GM18507 (cell line): ENCODE measurements at regions not wholly inside any gene's neighbourhood (a gene's known extent, or its start where the extent isn't known, plus 50 kb on each side); places are given as distances from the start of the nearest gene placed in this dataset.

ENCODE experiments used
- DNase-seq: peaks from one replicate; pipeline ENCODE4 v3.0.0; 2011; ENCODE audit warnings: low read depth; ENCODE audit not compliant: insufficient read length; ENCODE audit errors: extremely low spot score
- FAIRE-seq: peaks from 2 replicates; lab custom pipeline; 2011; peaks lifted over from hg19 to GRCh38; lab: Jason Lieb, UNC

DNA sequence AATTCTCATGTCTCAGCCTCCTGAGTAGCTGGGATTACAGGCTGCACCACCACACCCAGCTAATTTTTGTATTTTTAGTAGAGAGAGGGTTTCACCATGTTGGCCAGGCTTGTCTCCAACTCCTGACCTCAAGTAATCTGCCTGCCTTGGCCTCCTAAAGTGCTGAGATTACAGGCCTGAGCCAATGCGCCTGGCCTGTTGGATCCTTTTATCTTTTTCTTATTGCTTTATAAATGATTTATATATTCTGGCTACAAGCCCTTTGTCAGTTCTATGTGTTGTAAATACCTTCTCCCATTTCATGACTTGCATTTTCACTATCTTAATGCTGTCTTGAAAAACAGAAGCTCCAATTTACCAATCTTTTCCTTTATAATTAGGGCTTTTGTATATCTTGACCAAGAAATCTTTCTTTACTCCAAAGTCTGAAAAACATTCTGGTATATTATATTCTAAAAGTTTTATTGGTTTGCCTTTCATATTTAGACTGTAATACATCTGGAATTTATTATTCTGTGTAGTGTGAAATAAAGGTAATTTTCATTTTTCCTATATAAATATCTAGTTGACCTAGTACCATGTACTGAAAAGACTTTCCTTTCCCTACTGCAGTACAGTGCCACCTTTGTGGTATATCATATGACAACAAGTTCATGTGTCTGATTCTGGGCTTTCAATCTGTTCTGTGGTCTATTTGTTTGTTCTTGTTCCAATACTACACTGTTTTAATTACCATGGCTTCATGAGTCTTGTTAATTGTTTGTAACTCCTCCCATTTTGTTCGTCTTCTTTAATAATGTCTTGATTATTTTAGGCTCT, 52.9 kb upstream of the RNU6-1 start:
- FAIRE-seq = no peak
- DNase-seq = no peak

DNA sequence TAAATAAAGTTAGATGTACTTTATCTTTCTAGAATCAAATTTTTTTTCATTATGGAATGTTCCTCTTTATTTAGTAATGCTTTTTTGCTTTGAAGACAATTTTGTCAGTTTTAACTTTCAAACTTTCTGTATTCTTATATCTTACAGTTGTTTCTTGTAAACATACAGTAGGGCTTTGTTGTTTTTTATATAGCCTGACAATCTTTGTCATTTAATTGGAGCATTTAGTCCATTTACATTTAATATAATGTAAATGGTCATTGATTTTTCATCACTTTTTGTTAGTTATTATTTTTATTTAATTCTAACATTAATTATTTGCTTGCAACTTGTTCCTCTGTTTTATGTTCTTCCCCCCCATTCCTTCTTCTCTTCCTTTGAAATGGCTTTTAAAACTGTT, 55.4 kb upstream of the RNU6-1 start:
- no peak for DNase-seq
- no peak for FAIRE-seq

DNA sequence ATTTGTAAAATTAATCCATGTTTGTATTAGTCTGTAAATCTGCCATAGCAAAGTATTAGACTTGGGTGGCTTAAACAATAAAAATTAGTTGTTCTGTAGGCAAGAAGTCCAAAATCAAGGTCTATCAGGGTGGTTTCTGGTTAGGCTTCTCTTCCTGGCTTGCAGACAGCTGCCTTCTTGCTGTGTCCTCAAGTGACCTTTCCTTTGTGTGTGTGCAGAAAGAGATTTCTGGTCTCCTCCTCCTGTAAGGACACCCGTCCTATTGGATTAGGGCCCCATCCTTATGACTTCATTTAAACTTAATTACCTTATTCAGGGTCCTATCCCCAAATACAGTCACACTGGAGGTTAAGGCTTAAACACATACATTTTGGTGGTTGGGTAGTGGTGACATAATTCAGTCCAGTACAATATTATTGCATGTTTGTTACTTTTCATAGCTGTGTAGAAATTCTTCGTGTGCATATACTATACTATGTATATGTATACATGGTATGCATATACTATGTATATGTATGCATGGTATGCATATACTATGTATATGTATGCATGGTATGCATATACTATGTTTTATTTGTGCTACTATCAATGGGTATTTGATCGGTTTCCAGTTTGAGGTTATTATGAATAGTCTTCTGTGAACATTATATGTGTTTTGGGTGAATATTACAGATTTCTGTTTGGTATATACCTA, 57.9 kb upstream of the RNU6-1 start:
- DNase-seq = no peak
- no peak for FAIRE-seq

DNA sequence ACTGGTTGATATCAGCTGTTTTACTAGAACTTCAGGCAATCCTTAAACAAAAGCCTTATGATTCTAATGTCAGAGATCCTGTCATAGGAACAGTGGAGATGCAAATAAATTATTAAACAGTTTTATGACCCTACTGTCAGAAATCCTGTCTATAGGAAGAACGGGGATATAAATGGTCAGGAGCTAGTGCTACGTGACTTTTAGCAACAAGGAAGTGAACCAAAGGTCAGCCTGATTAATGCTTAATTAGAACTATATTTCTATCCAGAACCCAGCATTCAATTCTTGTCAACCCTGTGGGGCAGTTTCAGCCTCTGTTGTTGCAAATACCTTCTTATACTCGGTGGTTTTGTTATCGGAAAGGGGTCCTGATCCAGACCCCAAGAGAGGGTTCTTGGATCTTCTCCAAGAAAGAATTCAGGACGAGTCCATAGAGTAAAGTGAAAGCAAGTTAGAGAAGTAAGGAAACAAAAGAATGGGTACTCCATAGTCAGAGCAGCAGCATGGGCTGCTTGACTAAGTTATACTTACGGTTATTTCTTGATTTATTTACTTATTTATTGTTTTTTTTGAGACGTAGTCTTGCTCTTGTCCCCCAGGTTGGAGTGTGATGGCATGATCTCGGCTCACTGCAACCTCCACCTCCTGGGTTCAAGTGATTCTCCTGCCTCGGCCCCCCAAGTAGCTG, 59.9 kb upstream of the RNU6-1 start:
- FAIRE-seq (no peak), DNase-seq (no peak)

DNA sequence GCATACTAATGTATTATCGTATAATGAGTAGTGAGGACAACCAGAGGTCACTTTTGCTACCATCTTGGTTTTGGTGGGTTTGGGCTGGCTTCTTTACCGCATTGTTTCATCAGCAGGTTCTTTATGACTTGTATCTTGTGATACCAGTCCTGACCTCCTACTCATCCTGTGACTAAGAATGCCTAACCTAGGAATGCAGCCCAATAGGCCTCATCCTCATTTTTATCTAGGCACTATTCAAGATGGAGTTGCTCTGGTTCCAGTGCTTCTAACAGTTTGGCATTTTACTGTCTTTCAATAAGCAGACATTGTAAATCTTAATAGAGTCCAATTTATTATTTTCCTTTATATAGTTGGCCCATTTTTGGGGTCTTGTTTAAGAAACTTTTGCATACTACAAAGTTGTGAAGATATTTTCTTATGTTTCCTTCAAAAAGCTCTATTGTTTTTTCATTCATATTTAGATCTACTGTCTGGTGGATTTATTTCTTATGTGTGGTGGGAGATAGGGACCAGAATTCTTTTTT, 60.8 kb upstream of the RNU6-1 start:
- DNase-seq = no peak
- no peak for FAIRE-seq

DNA sequence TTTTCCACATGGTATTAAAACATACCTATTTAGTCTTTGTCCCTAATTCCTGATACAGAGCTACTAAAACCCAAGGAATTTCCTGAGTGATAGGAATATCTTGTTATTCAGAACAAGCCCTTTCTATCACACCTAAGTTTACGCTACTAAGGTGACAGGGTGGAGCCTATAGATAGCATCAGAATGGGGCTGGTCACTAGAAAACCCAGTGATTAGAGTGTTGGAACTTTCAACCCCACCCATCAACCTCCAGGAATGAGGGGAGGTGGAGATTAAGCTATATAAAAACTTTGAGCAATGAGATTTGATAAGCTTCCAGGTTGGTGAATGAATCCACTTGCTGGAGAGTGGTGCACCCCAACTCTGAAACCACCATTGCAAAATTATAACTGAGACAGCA, 62.1 kb upstream of the RNU6-1 start:
- peak; percentile 9 for FAIRE-seq
- no peak for DNase-seq

DNA sequence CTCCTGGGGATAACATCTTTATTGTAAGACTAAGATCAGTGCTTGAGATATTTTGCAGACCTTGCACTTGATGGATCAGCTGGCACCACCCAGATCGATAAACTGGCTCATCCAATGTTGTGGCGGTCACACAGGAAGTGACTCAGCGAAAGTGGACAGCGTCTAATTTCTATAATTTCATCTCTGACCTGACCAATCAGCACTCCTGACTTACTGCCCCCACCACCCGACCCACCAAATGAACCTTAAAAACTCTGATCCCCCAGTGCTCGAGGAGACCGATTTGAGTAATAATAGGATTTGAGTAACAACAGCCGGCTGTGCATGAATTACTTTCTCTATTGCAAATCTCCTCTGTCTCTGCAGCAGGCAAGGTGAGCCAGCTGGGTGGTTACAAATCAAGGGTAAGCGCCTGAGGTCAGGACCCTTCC, 62.7 kb upstream of the RNU6-1 start:
- FAIRE-seq = peak; percentile 67

DNA sequence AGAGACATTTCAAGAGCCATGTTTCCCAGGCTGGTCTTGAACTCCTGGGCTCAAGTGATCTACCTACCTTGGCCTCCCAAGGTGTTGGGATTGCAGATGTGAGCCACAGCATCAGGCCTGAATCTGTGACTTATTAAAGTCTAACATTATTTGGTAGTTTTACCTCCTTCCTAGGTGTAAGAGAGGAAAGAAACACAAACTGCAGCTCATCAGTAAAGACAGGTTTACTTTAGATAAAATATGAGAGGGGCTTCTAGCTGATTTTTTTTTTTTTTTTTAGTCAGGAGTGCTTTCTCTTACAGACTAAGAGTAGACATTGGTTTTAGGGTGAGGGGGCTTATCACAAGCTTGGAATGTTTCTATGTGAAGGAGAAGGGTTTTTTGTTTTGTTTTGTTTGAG, 63.9 kb upstream of the RNU6-1 start:
- FAIRE-seq = no peak
- no peak for DNase-seq

More for the DNA sequence above, 62.7 kb upstream of the RNU6-1 start:
- peak; percentile 9 for DNase-seq

DNA sequence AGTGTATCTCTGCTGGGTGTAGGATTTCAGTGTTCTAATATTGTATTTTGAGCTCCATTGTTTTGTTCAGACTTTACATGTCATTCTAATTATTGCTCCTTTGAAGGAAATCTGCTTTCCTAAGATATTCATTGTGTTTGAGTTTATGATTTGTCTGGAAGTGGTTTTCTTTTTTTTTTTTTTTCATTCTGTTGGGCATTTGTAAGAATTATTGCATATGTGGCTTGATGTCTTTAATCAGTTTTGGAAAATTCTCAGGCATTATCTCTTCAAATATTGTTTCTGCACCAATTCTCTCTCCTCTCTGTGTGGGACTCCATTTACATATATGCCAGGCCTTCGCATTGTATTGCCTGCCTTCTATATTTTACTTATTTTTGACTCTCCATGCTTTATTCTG, 65.8 kb upstream of the RNU6-1 start:
- DNase-seq = no peak
- no peak for FAIRE-seq

DNA sequence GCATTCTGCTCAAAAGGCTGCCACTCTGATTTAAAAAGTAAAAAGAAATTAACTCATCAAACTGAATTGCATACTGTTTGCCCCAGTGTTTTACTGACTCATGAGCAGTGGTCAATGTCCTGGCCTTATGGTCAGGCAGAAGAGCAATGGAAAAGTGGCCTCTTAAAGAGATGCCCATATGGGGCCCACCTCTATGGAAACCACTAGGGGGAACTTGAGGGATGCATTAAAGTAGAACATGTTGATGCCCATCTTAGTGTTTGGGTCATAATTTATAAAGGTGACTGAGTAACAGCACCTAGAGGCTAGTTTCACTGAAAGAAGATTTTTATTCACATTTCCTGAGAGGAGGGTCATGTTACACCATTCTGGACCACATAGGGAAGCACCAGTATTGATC, 66.5 kb upstream of the RNU6-1 start:
- FAIRE-seq (no peak), DNase-seq (no peak)

DNA sequence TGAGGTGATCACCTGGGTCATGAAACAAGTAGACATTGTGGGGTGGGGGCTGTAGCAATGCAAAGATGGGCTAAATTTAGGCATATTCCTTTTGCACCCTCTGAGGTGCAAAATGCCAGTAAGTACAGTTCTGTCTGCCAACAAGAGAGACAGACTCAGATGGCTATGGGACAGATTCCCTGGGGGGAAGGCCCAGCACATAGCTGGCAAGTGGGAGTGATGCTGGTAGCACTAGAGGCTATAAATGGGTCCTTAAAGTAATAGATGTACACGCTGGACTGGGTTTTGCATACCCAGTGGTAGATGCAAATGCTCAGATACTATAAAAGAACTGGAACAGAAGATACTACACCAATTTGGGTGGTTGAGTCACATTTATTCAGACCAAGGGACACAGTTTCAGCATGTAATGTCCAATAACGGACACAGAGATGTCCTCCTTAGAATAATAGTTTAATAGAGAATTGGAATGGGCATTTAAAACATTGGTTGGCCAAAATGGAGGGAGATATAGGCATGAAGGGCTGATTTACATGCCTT, 67.4 kb upstream of the RNU6-1 start:
- DNase-seq = no peak
- no peak for FAIRE-seq

DNA sequence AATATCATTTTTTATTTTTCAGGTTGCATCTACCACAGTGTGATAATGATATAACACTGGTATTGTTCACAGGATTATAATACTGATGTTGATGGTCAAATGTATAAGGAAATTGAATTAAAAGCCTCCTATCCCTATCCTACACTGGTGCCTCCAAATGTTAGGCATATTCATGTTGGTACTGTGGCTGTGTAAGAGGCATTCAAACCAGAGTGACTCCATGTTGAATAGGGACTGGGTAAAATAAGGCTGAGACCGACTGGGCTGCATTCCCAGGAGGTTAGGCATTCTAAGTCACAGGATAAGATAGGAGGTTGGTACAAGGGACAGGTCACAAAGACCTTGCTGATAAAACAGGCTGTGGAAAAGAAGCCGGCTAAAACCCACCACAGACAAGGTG, 68.9 kb upstream of the RNU6-1 start:
- FAIRE-seq = no peak
- no peak for DNase-seq

DNA sequence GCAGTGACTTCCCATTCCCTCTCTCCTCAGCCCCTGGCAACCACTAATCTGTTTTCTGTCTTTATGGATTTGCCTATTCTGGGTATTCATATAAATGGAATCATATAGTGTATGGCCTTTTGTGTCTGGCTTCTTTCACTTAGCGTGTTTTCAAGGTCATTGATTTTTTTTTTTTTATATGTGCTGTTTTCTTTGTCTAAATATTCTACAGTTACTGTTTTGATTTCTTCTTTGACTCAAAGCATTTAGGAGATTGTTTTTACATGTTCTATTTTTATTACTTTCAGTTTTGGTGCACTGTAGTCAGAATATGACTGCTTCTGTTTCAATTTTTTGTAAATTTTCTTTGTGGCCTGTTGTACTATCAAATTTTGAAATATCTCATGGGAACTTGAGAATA, 71.9 kb upstream of the RNU6-1 start:
- no peak for DNase-seq
- FAIRE-seq = no peak

DNA sequence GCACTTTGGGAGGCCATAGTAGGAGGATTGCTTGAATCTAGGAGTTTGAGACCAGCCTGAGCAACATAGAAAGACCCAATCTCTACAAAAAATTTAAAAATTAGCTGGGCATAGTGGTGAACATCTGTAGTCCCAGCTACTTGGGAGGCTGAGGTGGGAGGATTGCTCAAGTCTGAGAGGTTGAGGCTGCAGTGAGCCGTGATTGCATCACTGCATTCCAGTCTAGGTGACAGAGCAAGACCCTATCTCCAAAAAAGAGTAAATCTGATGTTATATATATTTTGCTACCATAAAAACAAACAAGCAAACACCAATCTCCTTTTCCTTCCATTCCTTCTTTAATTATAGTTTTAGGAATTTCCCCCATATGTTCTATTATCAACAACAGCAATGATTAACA, 74.2 kb upstream of the RNU6-1 start:
- DNase-seq (no peak), FAIRE-seq (no peak)

DNA sequence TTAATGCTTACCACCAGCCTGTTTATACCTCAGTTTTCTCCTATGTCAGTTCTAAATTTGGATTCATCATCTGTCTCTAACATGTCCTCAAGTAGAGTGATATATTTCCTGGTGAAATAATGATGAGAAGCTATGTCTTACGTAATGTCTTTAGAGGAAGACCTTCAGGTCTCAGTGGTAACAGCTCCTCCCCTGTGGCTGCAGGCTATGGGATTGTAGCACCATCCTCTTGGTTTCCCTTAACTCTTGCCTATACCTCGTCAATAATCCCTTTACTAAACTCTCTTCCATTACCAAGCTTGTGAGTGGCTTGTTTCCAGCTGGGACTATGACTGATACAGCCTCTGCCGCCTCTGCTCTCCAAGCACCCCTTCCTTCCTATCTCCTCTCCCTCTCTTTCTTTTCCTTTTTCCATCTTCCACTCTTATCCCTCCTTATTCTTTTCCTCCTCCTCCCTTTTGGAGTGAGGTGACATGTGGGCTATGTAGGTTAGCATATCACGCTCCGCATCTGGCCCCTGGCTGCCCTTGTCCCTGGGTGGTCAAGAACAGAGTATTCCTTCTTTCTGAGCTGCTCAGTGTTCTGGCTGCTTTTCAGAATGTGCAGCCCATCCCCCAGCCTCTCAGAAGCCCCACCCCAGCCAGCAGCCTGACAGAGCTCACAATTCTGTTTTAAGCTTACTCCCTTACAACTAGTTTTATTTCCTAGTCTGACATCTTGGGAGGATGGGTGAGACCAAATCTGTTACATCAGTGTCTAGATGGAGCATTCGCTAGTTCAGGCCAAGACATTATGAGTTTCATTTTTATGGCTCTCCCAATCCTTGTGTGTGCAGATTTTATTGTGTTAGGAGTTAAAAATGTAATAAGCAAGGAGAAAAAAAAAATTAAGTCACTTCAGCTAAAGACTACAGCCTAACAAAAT, 75.0 kb upstream of the RNU6-1 start:
- DNase-seq (no peak), FAIRE-seq (no peak)

DNA sequence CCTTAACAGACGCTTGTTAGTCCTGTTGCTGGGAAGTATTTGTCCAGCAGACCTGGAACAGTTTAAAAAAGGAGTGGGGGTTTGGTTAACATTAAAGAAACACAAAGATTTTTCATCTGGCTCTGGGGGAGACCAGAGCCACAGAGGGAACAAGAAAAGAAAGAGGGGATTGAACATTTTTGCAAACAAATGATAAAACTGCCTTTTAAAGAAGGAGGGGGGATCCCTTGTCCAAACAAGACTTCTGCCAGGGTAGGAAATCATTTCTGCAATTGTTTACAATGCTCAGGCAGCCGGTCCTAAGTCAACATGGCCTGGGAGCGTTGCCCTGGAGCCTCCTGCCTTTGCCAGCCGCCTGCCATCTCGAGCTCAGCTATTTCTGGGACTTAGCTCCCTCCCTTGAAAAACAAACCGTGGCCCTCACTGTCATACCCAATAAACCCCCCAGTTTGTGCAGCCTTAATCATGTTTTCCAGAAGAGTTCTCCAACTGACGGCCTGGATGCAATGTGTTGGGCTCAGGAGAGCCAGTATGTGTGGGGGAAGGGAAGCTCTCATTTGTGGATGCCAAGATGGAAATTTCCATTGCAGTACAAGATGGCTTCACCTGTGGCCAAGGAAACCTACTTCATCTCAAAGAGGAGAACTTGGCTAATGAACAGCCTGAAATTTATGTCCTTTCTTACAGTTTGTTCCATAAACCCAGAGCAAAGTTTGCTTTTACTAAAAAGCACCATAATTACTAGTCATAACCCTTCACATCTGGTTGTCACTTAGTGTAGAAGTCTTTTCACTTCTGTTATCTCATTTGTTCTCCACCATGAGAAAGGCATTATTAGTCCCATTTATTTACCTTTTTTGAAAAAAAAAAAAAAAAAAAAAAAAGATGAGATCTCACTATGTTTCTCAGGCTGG, 75.9 kb upstream of the RNU6-1 start:
- DNase-seq (no peak), FAIRE-seq (no peak)

DNA sequence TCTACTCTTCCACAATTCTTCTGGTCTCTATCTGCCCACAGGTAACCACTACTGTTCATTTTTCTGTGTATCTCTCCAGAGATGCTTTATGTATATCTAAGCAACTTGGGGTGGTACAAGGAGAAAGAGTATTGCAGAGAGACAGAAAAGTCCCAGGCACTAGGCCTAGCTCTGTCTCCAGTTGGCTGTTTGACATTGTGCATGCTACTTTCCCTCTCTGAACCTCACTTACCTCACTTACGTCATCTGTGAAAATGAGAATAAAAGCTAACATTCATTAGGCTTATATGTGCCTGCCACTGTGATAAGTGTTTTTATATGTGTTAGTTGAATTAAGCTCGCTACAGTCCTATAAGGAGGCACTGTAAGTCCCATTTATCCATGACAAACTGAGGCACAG, 76.7 kb upstream of the RNU6-1 start:
- DNase-seq (no peak), FAIRE-seq (no peak)

DNA sequence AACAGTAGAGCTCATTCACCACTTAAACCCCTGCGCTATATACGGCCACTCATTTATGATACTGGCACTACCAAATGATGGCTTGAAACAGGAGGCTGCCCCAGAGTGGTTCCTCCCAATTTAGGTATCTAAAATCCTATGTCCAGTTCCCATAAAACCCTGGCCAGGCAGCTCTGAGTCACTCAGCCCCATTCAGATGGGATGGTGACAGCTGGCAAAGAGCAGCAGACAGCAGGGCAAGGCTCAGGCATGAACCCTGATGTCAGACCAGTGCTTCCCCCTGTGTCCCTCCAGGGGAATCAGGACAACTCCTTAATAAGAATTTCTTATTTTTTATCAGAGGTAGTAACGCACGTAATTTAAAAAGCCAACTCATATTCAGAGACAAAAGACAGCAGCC, 77.2 kb upstream of the RNU6-1 start:
- DNase-seq (no peak), FAIRE-seq (no peak)
